ENCODE measurements at regions not wholly inside any gene's neighbourhood (a gene's known extent, or its start where the extent isn't known, plus 50 kb on each side); places are given as distances from the start of the nearest gene placed in this dataset.

DNA sequence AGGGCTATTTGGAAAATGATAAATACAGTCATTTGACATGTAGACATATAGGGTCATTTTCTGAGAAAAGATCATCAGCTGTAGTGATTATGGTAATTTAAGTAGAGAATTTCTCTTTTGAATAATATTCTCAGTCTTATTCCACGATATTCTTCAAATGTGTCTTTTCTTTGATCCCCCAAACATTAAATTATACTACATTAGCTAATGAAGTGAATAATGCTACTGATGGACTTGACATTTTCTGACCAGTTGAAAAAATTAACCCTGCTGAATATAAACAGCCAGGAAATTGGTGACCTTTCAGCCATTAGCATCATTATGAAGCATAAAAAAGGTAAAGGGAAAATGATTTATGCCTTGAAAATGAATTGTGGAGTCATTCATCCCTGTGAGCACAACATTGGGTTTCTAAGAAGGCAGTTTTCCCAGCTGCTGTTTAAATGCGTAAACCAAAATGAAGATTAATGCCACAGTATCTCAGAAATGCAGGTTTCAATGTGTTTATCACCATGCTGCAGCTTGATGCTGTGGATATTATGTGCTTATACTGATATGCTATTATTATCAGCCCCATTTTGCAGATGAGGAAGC is 489.1 kb downstream of the KCTD16 start:
- in situ Hi-C loops (cut with MboI; ENCODE audit: low sequenced_read_pairs, unreplicated experiment): no loop called here
- DNase-seq (ENCODE audit: low spot score): no peak
- TF ChIP-seq, protein P1, sequence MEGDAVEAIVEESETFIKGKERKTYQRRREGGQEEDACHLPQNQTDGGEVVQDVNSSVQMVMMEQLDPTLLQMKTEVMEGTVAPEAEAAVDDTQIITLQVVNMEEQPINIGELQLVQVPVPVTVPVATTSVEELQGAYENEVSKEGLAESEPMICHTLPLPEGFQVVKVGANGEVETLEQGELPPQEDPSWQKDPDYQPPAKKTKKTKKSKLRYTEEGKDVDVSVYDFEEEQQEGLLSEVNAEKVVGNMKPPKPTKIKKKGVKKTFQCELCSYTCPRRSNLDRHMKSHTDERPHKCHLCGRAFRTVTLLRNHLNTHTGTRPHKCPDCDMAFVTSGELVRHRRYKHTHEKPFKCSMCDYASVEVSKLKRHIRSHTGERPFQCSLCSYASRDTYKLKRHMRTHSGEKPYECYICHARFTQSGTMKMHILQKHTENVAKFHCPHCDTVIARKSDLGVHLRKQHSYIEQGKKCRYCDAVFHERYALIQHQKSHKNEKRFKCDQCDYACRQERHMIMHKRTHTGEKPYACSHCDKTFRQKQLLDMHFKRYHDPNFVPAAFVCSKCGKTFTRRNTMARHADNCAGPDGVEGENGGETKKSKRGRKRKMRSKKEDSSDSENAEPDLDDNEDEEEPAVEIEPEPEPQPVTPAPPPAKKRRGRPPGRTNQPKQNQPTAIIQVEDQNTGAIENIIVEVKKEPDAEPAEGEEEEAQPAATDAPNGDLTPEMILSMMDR (IDR thresholded peaks at IDR 0.05; ENCODE audit: borderline replicate concordance, control extremely low read depth, extremely low read depth, insufficient read depth, missing control alignments): no peak

DNA sequence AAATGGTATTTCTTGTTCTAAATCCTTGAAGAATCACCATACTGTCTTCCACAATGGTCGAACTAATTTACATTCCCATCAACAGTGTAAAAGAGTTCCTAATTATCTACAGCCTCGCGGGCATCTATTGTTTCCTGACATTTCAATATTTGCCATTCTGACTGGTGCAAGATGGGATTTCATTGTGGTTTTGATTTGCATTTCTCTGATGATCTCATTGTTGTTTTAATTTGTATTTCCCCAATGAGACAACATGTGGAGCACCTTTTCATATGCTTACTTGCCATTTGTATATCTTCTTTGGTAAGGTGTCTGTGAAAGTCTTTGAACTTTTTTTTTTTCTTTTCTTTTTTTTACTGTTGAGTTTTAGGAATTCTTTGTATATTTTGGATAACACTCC is 473.6 kb downstream of the KCTD16 start:
- TF ChIP-seq, protein P1 (IDR thresholded peaks at IDR 0.05; ENCODE audit: borderline replicate concordance, control extremely low read depth, extremely low read depth, insufficient read depth, missing control alignments): no peak
- DNase-seq (ENCODE audit: low spot score): no peak
- in situ Hi-C loops (cut with MboI; ENCODE audit: low sequenced_read_pairs, unreplicated experiment): no loop called here

DNA sequence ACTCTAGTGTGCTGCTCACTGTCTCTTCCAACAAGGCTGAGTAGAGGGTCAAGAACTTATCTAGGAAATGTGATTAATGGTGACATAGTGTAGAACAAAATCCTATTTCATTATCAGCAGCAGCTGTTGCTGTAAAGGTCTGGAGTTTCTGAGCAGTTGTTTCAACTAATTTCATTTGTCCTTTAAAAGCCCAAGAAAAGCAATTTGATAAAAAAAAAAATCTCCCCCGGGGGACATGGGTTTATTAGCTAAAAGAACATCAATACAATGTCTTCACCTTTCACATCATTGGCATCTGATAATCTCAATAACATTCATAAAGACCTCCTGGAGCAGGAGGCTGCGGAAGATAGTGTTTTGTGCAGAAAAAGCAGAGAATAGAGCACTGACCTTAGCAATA is 468.1 kb downstream of the KCTD16 start:
- TF ChIP-seq, protein P1 (IDR thresholded peaks at IDR 0.05; ENCODE audit: borderline replicate concordance, control extremely low read depth, extremely low read depth, insufficient read depth, missing control alignments): no peak
- in situ Hi-C loops (cut with MboI; ENCODE audit: low sequenced_read_pairs, unreplicated experiment): no loop called here
- DNase-seq (ENCODE audit: low spot score): no peak

- TF ChIP-seq, protein P1 (IDR thresholded peaks at IDR 0.05; ENCODE audit: borderline replicate concordance, control extremely low read depth, extremely low read depth, insufficient read depth, missing control alignments): no peak
Observed at GRCh38 chr5:144634138-144634537, 463.5 kb downstream of the KCTD16 start.

GRCh38 chr5:144598451-144599068 is 427.9 kb downstream of the KCTD16 start:
- in situ Hi-C loops (cut with MboI; ENCODE audit: low sequenced_read_pairs, unreplicated experiment): no loop called here
- TF ChIP-seq, protein P1 (IDR thresholded peaks at IDR 0.05; ENCODE audit: borderline replicate concordance, control extremely low read depth, extremely low read depth, insufficient read depth, missing control alignments): no peak
- DNase-seq (ENCODE audit: low spot score): no peak

More at GRCh38 chr5:144634138-144634537, 463.5 kb downstream of the KCTD16 start:
- in situ Hi-C loops (cut with MboI; ENCODE audit: low sequenced_read_pairs, unreplicated experiment): no loop called here
- no peak for DNase-seq (ENCODE audit: low spot score)

- no peak for DNase-seq (ENCODE audit: low spot score)
- in situ Hi-C loops (cut with MboI; ENCODE audit: low sequenced_read_pairs, unreplicated experiment): no loop called here
- TF ChIP-seq, protein P1 (IDR thresholded peaks at IDR 0.05; ENCODE audit: borderline replicate concordance, control extremely low read depth, extremely low read depth, insufficient read depth, missing control alignments): no peak
Observed at GRCh38 chr5:144596517-144596916, 425.8 kb downstream of the KCTD16 start.

All from GM13976 (cell line).